Tibial nerve (tissue), 4 donors: ENCODE measurements at regions not wholly inside any gene's neighbourhood (a gene's known extent, or its start where the extent isn't known, plus 50 kb on each side); places are given as distances from the start of the nearest gene placed in this dataset.

ENCODE experiments used
- DNase-seq, 2 donors: peaks; one replicate each; pipeline ENCODE4 v3.0.0-alpha.2; 2019; ENCODE audit warnings: low spot score in 2 of 2
- H3K27ac ChIP-seq, 4 donors: fragments of 200-600 bp; sonication (generic) in 3 of 4; one replicate each; pipeline ENCODE4 v1.5.1; 2017 to 2019; ENCODE audit warnings: mild to moderate bottlenecking in 1 of 4
- H3K27me3 ChIP-seq, 2 donors: fragments of 200-600 bp; sonication (generic) in 1 of 2; one replicate each; pipeline versions ENCODE4 v1.5.1 to v1.6.0; 2017 to 2019
- H3K36me3 ChIP-seq, 3 donors: fragments of 200-600 bp; sonication (generic); one replicate each; pipeline ENCODE4 v1.5.1; 2018 to 2019
- H3K4me1 ChIP-seq, 4 donors: fragments of 200-600 bp; sonication (generic) in 3 of 4; one replicate each; pipeline ENCODE4 v1.5.1; 2017 to 2019
- H3K4me3 ChIP-seq, 4 donors: fragments of 200-600 bp; sonication (generic) in 3 of 4; one replicate each; pipeline ENCODE4 v1.5.1; 2017 to 2019; ENCODE audit warnings: mild to moderate bottlenecking in 1 of 4, moderate library complexity in 1 of 4
- H3K9me3 ChIP-seq, 4 donors: fragments of 200-600 bp; sonication (generic) in 3 of 4; one replicate each; pipeline ENCODE4 v1.5.1; 2017 to 2019
- CTCF ChIP-seq, 5 experiments: fragments of 200-600 bp in 3 of 5; fragments of 450-650 bp in 2 of 5; sonication (generic) in 3 of 5; IDR thresholded peaks; one replicate each; pipeline ENCODE4 v1.5.1; 2016 to 2019; ENCODE audit warnings: antibody characterized with exemption in 5 of 5, mild to moderate bottlenecking in 3 of 5, moderate library complexity in 2 of 5
- EP300 ChIP-seq, 2 donors: sonication (generic); formaldehyde crosslinking; IDR thresholded peaks; one replicate each; pipeline ENCODE4 v1.6.1; 2017; ENCODE audit warnings: antibody characterized with exemption in 2 of 2, mild to moderate bottlenecking in 1 of 2
- POLR2A ChIP-seq, 2 donors: fragments of 450-650 bp; IDR thresholded peaks; one replicate each; pipeline ENCODE4 v1.6.1; 2017; ENCODE audit warnings: antibody characterized with exemption in 2 of 2, mild to moderate bottlenecking in 2 of 2, moderate library complexity in 2 of 2
- WGBS, 2 donors: methylation state at CpG; one replicate each; pipeline ENCODE4 v1.1.5; 2018; 5-methylcytosine and 5-hydroxymethylcytosine counted together

- Histone ChIP-seq H3K4me1 (no peaks in the 10 kb centered on the region), H3K36me3 (no peaks in the 10 kb centered on the region), H3K27ac (no peak overlapping the region), H3K4me3 (no peak overlapping the region), H3K9me3 (no peaks in the 10 kb centered on the region), H3K27me3 (no peaks in the 10 kb centered on the region)
- DNase-seq, result no peak
- TF ChIP-seq CTCF (IDR thresholded peaks at IDR 0.05), result no peak
- no peak for TF ChIP-seq POLR2A (IDR thresholded peaks at IDR 0.05)
- TF ChIP-seq EP300 (IDR thresholded peaks at IDR 0.05), result no peak
- WGBS, 2 donors, result 88 to 91% methylated on average over 4 of the region's 4 CpGs
Measured at GRCh38 chr5:57833489-57833888, 350.9 kb upstream of the ACTBL2 start.

- 62 to 77% methylated on average over 2 of the region's 2 CpGs for WGBS, 2 donors
- Histone ChIP-seq H3K4me3 (no peak overlapping the region), H3K36me3 (no peaks in the 10 kb centered on the region), H3K27me3 (no peaks in the 10 kb centered on the region), H3K4me1 (no peaks in the 10 kb centered on the region), H3K9me3 (no peaks in the 10 kb centered on the region), H3K27ac (no peak overlapping the region)
- DNase-seq, result no peak
- TF ChIP-seq EP300 (IDR thresholded peaks at IDR 0.05), result no peak
- no peak for TF ChIP-seq POLR2A (IDR thresholded peaks at IDR 0.05)
- TF ChIP-seq CTCF (IDR thresholded peaks at IDR 0.05), result no peak
Measured at GRCh38 chr5:57832875-57833274, 350.3 kb upstream of the ACTBL2 start.

- Histone ChIP-seq H3K4me1 (no peaks in the 10 kb centered on the region), H3K27me3 (no peaks in the 10 kb centered on the region), H3K9me3 (no peaks in the 10 kb centered on the region), H3K27ac (no peak overlapping the region), H3K36me3 (no peaks in the 10 kb centered on the region), H3K4me3 (no peak overlapping the region)
- TF ChIP-seq EP300 (IDR thresholded peaks at IDR 0.05), result no peak
- TF ChIP-seq CTCF (IDR thresholded peaks at IDR 0.05), result no peak
- no peak for TF ChIP-seq POLR2A (IDR thresholded peaks at IDR 0.05)
- no peak for DNase-seq
- WGBS, 2 donors, result 98% methylated on average over 2 of the region's 2 CpGs
Measured at GRCh38 chr5:57831932-57832331, 349.3 kb upstream of the ACTBL2 start.

- Histone ChIP-seq H3K27me3 (no peaks in the 10 kb centered on the region), H3K9me3 (no peaks in the 10 kb centered on the region), H3K4me3 (no peak overlapping the region), H3K36me3 (no peaks in the 10 kb centered on the region), H3K4me1 (no peaks in the 10 kb centered on the region), H3K27ac (no peak overlapping the region)
- DNase-seq, result no peak
- TF ChIP-seq EP300 (IDR thresholded peaks at IDR 0.05) (no peak), CTCF (IDR thresholded peaks at IDR 0.05) (no peak), POLR2A (IDR thresholded peaks at IDR 0.05) (no peak)
Measured at GRCh38 chr5:57831090-57831489, 348.5 kb upstream of the ACTBL2 start.

GRCh38 chr5:57828221-57828620 lies 345.6 kb upstream of the ACTBL2 start:
- Histone ChIP-seq H3K4me3 (no peak overlapping the region), H3K27ac (no peak overlapping the region), H3K9me3 (no peaks in the 10 kb centered on the region), H3K36me3 (no peaks in the 10 kb centered on the region), H3K4me1 (no peaks in the 10 kb centered on the region), H3K27me3 (no peaks in the 10 kb centered on the region)
- WGBS, 2 donors, result 44 to 49% methylated on average over 1 of the region's 1 CpG
- no peak for DNase-seq
- TF ChIP-seq CTCF (IDR thresholded peaks at IDR 0.05) (no peak), POLR2A (IDR thresholded peaks at IDR 0.05) (no peak), EP300 (IDR thresholded peaks at IDR 0.05) (no peak)
